ENCODE measurements at regions not wholly inside any gene's neighbourhood (a gene's known extent, or its start where the extent isn't known, plus 50 kb on each side); places are given as distances from the start of the nearest gene placed in this dataset.

GRCh38 chr12:128103152-128103551 lies 163.8 kb upstream of the TMEM132C start:
- no peak for DNase-seq (ENCODE audit: low read depth)

GRCh38 chr12:128109236-128109635 lies 157.7 kb upstream of the TMEM132C start:
- no peak for DNase-seq (ENCODE audit: low read depth)

GRCh38 chr12:128109636-128110035 lies 157.3 kb upstream of the TMEM132C start:
- DNase-seq (ENCODE audit: low read depth), result no peak

GRCh38 chr12:128111333-128111732 lies 155.6 kb upstream of the TMEM132C start:
- DNase-seq (ENCODE audit: low read depth), result peak; percentile 75

- peak; percentile 56 for DNase-seq (ENCODE audit: low read depth)
Measured at GRCh38 chr12:128111951-128112350, 155.0 kb upstream of the TMEM132C start.

GRCh38 chr12:128113250-128113649 lies 153.7 kb upstream of the TMEM132C start:
- DNase-seq (ENCODE audit: low read depth), result peak; percentile 85

GRCh38 chr12:128114485-128114884 lies 152.5 kb upstream of the TMEM132C start:
- DNase-seq (ENCODE audit: low read depth), result no peak

GRCh38 chr12:128116537-128116936 lies 150.4 kb upstream of the TMEM132C start:
- no peak for DNase-seq (ENCODE audit: low read depth)

GRCh38 chr12:128120035-128120434 lies 146.9 kb upstream of the TMEM132C start:
- no peak for DNase-seq (ENCODE audit: low read depth)

GRCh38 chr12:128121424-128121823 lies 145.5 kb upstream of the TMEM132C start:
- no peak for DNase-seq (ENCODE audit: low read depth)

GRCh38 chr12:128123096-128123495 lies 143.9 kb upstream of the TMEM132C start:
- DNase-seq (ENCODE audit: low read depth), result no peak

- DNase-seq (ENCODE audit: low read depth), result no peak
Measured at GRCh38 chr12:128131955-128132354, 135.0 kb upstream of the TMEM132C start.

- DNase-seq (ENCODE audit: low read depth), result no peak
Measured at GRCh38 chr12:128133321-128134073, 133.5 kb upstream of the TMEM132C start.

GRCh38 chr12:128137140-128137539 lies 129.8 kb upstream of the TMEM132C start:
- DNase-seq (ENCODE audit: low read depth), result no peak

- DNase-seq (ENCODE audit: low read depth), result peak; percentile 80
Measured at GRCh38 chr12:128138125-128138524, 128.8 kb upstream of the TMEM132C start.

- DNase-seq (ENCODE audit: low read depth), result peak; percentile 76
Measured at GRCh38 chr12:128140551-128140950, 126.4 kb upstream of the TMEM132C start.

- DNase-seq (ENCODE audit: low read depth), result no peak
Measured at GRCh38 chr12:128150961-128151360, 116.0 kb upstream of the TMEM132C start.

GRCh38 chr12:128155571-128155970 lies 111.4 kb upstream of the TMEM132C start:
- no peak for DNase-seq (ENCODE audit: low read depth)

- DNase-seq (ENCODE audit: low read depth), result no peak
Measured at GRCh38 chr12:128163086-128163485, 103.9 kb upstream of the TMEM132C start.

- no peak for DNase-seq (ENCODE audit: low read depth)
Measured at GRCh38 chr12:128164533-128164932, 102.4 kb upstream of the TMEM132C start.

GRCh38 chr12:128165387-128165786 lies 101.6 kb upstream of the TMEM132C start:
- no peak for DNase-seq (ENCODE audit: low read depth)

- DNase-seq (ENCODE audit: low read depth), result no peak
Measured at GRCh38 chr12:128168273-128168672, 98.7 kb upstream of the TMEM132C start.

GRCh38 chr12:128170181-128170580 lies 96.8 kb upstream of the TMEM132C start:
- DNase-seq (ENCODE audit: low read depth), result peak; percentile 17

GRCh38 chr12:128178565-128178964 lies 88.4 kb upstream of the TMEM132C start:
- DNase-seq (ENCODE audit: low read depth), result peak; percentile 40
